ENCODE measurements at regions not wholly inside any gene's neighbourhood (a gene's known extent, or its start where the extent isn't known, plus 50 kb on each side); places are given as distances from the start of the nearest gene placed in this dataset.

- H3K4me3 ChIP-seq, result no peak overlapping the region
- DNase-seq, result no peak
- intact Hi-C loops (cut with DNase I), result no loop called here
- FAIRE-seq, result no peak
- H3K27ac ChIP-seq, result no peak overlapping the region
- 24% methylated on average over 2 of the region's 2 CpGs for WGBS, 2 donors
- no peaks in the 10 kb centered on the region for H3K36me3 ChIP-seq
- no peaks in the 10 kb centered on the region for H3K4me1 ChIP-seq
- no peak for TF ChIP-seq CTCF (IDR thresholded peaks at IDR 0.05)
- H3K27me3 ChIP-seq, result peaks cover 0 to 4% (median 0%) of the 10 kb centered on the region in 4 donors
- no peak for ATAC-seq
- H3K9me3 ChIP-seq, result no peaks in the 10 kb centered on the region
Observed at GRCh38 chr6:84516154-84516553, 248.2 kb downstream of the TBX18 start.

GRCh38 chr6:84515067-84515466, 249.3 kb downstream of the TBX18 start:
- whole genome bisulfite sequencing, 2 donors, result 37 to 61% methylated on average over 6 of the region's 6 CpGs
- no peaks in the 10 kb centered on the region for H3K4me1 ChIP-seq
- H3K4me3 ChIP-seq, result no peak overlapping the region
- DNase-seq (no peak), ATAC-seq (no peak), FAIRE-seq (no peak)
- no peak overlapping the region for H3K27ac ChIP-seq
- H3K36me3 ChIP-seq, result no peaks in the 10 kb centered on the region
- no peaks in the 10 kb centered on the region for H3K9me3 ChIP-seq
- H3K27me3 ChIP-seq, result peaks cover 0 to 4% (median 0%) of the 10 kb centered on the region in 4 donors
- intact Hi-C loops (cut with DNase I), result no loop called here
- TF ChIP-seq CTCF (IDR thresholded peaks at IDR 0.05), result no peak

GRCh38 chr6:84514089-84514971, 250.1 kb downstream of the TBX18 start:
- no peak for ATAC-seq
- DNase-seq, result no peak
- Histone ChIP-seq H3K27me3 (no peaks in the 10 kb centered on the region), H3K36me3 (no peaks in the 10 kb centered on the region), H3K4me3 (no peak overlapping the region), H3K4me1 (no peaks in the 10 kb centered on the region), H3K9me3 (no peaks in the 10 kb centered on the region), H3K27ac (no peak overlapping the region)
- WGBS, 2 donors, result 48 to 61% methylated on average over 5 of the region's 5 CpGs
- TF ChIP-seq CTCF (IDR thresholded peaks at IDR 0.05), result no peak
- FAIRE-seq, result no peak
- intact Hi-C loops (cut with DNase I), result no loop called here

GRCh38 chr6:84512391-84512790, 252.0 kb downstream of the TBX18 start:
- H3K27me3 ChIP-seq, result no peaks in the 10 kb centered on the region
- DNase-seq, result no peak
- no peak for FAIRE-seq
- TF ChIP-seq CTCF (IDR thresholded peaks at IDR 0.05), result no peak
- 44 to 48% methylated on average over 2 of the region's 2 CpGs for WGBS, 2 donors
- H3K36me3 ChIP-seq, result no peaks in the 10 kb centered on the region
- intact Hi-C loops (cut with DNase I), result no loop called here
- no peaks in the 10 kb centered on the region for H3K9me3 ChIP-seq
- H3K4me1 ChIP-seq, result no peaks in the 10 kb centered on the region
- no peak overlapping the region for H3K27ac ChIP-seq
- no peak for ATAC-seq
- H3K4me3 ChIP-seq, result no peak overlapping the region

GRCh38 chr6:84511929-84512328, 252.5 kb downstream of the TBX18 start:
- H3K36me3 ChIP-seq, result no peaks in the 10 kb centered on the region
- FAIRE-seq (no peak), ATAC-seq (no peak), DNase-seq (no peak)
- H3K4me1 ChIP-seq, result no peaks in the 10 kb centered on the region
- 30% methylated on average over 3 of the region's 3 CpGs for WGBS, 2 donors
- no peaks in the 10 kb centered on the region for H3K9me3 ChIP-seq
- TF ChIP-seq CTCF (IDR thresholded peaks at IDR 0.05), result no peak
- H3K27me3 ChIP-seq, result no peaks in the 10 kb centered on the region
- intact Hi-C loops (cut with DNase I), result no loop called here
- no peak overlapping the region for H3K27ac ChIP-seq
- no peak overlapping the region for H3K4me3 ChIP-seq
